ENCODE measurements at regions not wholly inside any gene's neighbourhood (a gene's known extent, or its start where the extent isn't known, plus 50 kb on each side); places are given as distances from the start of the nearest gene placed in this dataset.
"Not testable (repeated sequence)": the region's sequence is repeated elsewhere in the genome, so short reads cannot be mapped to it uniquely, and the experiment has no call there.

DNA sequence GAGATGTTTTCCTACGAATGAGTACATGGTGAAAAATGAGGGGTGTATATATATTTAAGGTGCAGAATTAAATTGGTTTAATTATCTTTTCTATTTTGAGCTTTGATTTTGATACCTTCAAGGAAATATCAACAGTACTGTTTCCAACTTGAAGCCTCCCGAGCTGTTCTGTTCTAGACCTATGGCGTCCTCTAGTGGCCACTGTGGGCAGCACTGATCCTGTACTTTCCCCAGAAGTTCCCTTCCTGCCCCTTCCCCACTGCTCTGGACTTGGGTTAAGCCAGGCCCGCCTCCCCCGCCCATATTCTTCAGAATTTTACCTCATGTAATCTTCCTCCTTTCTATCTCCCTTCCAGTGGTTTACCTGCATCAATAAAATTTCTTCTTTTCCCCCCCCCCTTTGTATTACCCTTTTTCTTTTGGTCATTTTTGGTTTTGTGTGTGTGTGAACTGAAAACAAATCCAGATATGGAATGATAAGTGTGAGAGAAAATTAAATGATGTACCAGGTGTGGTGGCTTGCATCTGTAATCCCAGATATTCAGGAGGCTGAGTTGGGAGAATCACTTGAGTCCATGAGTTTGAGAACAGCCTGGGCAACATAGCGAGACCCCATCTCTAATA, 1643.5 kb downstream of the TP53TG3F start:
- WGBS, 3 donors, result 31 to 44% (median 35%) methylated on average over 6 of the region's 6 CpGs
- no peaks in the 10 kb centered on the region for H3K27me3 ChIP-seq (ENCODE audit: insufficient read depth in 3 of 3, low read length in 2 of 3)
- ATAC-seq (no peak), DNase-seq (no peak)
- H3K4me3 ChIP-seq, result no peak overlapping the region
- intact Hi-C loops (cut with DNase I), result no loop called here
- H3K27ac ChIP-seq, result no peak overlapping the region
- H3K9me3 ChIP-seq, result no peaks in the 10 kb centered on the region
- no peaks in the 10 kb centered on the region for H3K4me1 ChIP-seq
- TF ChIP-seq, protein P1, sequence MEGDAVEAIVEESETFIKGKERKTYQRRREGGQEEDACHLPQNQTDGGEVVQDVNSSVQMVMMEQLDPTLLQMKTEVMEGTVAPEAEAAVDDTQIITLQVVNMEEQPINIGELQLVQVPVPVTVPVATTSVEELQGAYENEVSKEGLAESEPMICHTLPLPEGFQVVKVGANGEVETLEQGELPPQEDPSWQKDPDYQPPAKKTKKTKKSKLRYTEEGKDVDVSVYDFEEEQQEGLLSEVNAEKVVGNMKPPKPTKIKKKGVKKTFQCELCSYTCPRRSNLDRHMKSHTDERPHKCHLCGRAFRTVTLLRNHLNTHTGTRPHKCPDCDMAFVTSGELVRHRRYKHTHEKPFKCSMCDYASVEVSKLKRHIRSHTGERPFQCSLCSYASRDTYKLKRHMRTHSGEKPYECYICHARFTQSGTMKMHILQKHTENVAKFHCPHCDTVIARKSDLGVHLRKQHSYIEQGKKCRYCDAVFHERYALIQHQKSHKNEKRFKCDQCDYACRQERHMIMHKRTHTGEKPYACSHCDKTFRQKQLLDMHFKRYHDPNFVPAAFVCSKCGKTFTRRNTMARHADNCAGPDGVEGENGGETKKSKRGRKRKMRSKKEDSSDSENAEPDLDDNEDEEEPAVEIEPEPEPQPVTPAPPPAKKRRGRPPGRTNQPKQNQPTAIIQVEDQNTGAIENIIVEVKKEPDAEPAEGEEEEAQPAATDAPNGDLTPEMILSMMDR (IDR thresholded peaks at IDR 0.05), result no peak
- no peaks in the 10 kb centered on the region for H3K36me3 ChIP-seq (ENCODE audit: insufficient read depth in 1 of 2, low read depth in 1 of 2)

DNA sequence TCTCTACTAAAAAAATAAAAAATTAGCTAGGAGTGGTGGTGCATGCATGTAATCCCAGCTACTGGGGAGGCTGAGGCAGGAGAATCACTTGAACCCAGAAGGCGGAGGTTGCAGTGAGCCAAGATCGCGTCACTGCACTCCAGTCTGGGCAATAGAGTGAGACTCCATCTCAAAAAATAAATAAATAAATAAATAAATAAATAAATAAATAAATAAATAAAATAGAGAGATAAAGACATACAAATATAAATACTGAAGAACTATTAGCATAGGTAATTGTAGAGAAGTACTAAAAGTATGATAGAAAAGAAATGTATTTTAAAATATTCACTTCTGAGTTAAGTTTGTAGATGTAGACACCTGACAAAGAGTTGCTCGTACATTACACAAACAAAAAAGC, 1652.4 kb downstream of the TP53TG3F start:
- H3K4me1 ChIP-seq; ATAC-seq; H3K4me3 ChIP-seq; H3K27me3 ChIP-seq (ENCODE audit: insufficient read depth in 3 of 3, low read length in 2 of 3); H3K36me3 ChIP-seq (ENCODE audit: insufficient read depth in 1 of 2, low read depth in 1 of 2); intact Hi-C loops (cut with DNase I); H3K27ac ChIP-seq; DNase-seq: not testable (repeated sequence)
- WGBS, 3 donors, result 67 to 81% (median 77%) methylated on average over 4 of the region's 4 CpGs
- peaks cover 11% of the 10 kb centered on the region for H3K9me3 ChIP-seq

DNA sequence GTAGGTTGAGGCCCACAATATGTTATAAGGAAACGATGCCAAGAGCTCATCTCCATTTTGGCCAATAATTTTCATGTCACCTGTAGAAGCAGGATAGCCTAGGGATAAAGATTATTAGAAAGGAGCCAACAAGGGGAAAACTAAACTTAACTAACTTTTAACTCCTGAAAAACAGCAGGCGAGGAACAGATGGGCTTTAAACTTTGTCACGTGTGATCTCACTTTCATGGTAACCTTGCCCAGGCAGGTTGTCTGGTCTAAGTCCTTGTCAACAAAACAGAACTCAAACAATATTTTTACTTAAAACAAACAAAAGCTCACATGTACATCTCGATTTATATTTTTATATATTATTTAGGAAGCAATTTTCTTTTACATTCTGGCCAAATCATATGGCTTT, 1672.0 kb downstream of the TP53TG3F start:
- H3K4me3 ChIP-seq, result no peak overlapping the region
- TF ChIP-seq, protein P1 (IDR thresholded peaks at IDR 0.05), result no peak
- no peaks in the 10 kb centered on the region for H3K4me1 ChIP-seq
- intact Hi-C loops (cut with DNase I), result no loop called here
- H3K27me3 ChIP-seq (ENCODE audit: insufficient read depth in 3 of 3, low read length in 2 of 3), result no peaks in the 10 kb centered on the region
- no peak for DNase-seq
- no peaks in the 10 kb centered on the region for H3K36me3 ChIP-seq (ENCODE audit: insufficient read depth in 1 of 2, low read depth in 1 of 2)
- 42 to 50% (median 48%) methylated on average over 4 of the region's 4 CpGs for WGBS, 3 donors
- H3K27ac ChIP-seq, result no peak overlapping the region
- ATAC-seq, result no peak
- H3K9me3 ChIP-seq, result no peaks in the 10 kb centered on the region

DNA sequence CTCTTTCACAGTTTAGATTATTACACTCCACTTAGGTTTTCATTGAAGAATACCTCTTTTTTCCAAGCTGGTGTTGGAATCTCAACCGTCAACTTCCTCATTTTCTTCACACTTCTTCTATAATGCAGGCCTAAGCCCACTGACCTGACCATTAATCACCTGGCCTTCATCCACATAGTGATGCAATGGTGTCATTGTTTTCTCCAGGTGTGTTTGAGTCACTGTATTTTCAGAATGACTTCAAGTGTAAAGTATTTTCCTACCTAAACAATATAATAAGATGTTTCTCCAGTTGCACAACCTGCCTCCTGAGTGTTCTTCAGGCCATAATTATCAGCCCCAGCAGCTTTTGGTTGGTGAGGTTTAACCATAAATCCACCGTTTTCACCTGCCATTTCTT, 1675.1 kb downstream of the TP53TG3F start:
- ATAC-seq (no peak), DNase-seq (no peak)
- 17 to 27% (median 23%) methylated on average over 2 of the region's 2 CpGs for WGBS, 3 donors

DNA sequence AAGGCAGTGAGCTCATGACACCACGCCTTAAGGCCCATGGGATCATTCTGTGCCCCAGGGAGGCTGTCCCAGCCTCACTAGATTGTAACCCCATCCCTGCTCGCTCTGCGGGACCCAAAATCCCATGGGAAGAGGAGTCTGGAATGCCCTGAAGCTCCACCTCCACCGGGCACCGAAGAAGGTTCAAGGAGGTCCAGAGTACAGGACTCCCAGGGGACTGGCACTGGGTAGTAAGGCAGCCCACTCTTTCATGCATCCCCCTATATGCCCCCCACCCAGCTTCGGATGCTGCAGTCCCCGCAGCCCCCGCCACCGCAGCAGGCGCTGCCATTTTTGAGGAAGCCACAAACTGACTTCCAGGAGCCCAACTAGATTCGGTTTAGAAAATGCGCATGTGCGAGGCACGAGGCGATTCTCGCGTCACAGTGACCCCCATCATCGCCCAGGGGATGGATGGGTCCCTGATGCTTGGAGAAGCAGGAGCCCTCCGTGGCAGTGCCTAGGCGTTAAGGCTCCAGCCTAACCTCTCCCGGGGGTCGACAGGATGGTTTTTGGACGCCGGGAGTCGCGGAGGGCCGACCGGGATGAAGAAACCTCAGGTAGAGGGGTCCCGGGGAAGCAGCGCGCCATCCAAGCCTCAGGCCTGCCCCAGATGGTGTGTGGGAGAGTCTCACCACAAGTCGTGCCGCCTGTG, 1681.0 kb downstream of the TP53TG3F start:
- TF ChIP-seq, protein P1 (IDR thresholded peaks at IDR 0.05), result no peak
- WGBS, 3 donors, result 72 to 80% (median 80%) methylated on average over 33 of the region's 33 CpGs
- intact Hi-C loops (cut with DNase I), result no loop called here
- Histone ChIP-seq H3K4me3 (no peak overlapping the region), H3K27ac (no peak overlapping the region), H3K27me3 (ENCODE audit: insufficient read depth in 3 of 3, low read length in 2 of 3) (no peaks in the 10 kb centered on the region), H3K4me1 (no peaks in the 10 kb centered on the region), H3K36me3 (ENCODE audit: insufficient read depth in 1 of 2, low read depth in 1 of 2) (no peaks in the 10 kb centered on the region), H3K9me3 (no peaks in the 10 kb centered on the region)
- DNase-seq, result no peak
- ATAC-seq, result no peak

More for the DNA sequence above, 1675.1 kb downstream of the TP53TG3F start:
- TF ChIP-seq, protein P1 (IDR thresholded peaks at IDR 0.05), result no peak
- Histone ChIP-seq H3K9me3 (no peaks in the 10 kb centered on the region), H3K27ac (no peak overlapping the region), H3K27me3 (ENCODE audit: insufficient read depth in 3 of 3, low read length in 2 of 3) (no peaks in the 10 kb centered on the region), H3K4me1 (no peaks in the 10 kb centered on the region), H3K4me3 (no peak overlapping the region), H3K36me3 (ENCODE audit: insufficient read depth in 1 of 2, low read depth in 1 of 2) (no peaks in the 10 kb centered on the region)
- intact Hi-C loops (cut with DNase I), result no loop called here
